GM08714 (cell line): ENCODE measurements at regions not wholly inside any gene's neighbourhood (a gene's known extent, or its start where the extent isn't known, plus 50 kb on each side); places are given as distances from the start of the nearest gene placed in this dataset.

ENCODE experiments used
- H3K4me3 ChIP-seq: fragments of 200-500 bp; sonication (Bioruptor generic); 2 replicates; pipeline ENCODE4 v1.5.1; 2014; ENCODE audit warnings: mild to moderate bottlenecking, low read length, inconsistent platforms
- ZNF274 ChIP-seq: IDR thresholded peaks from 2 replicates; pipeline ENCODE4 v1.6.1; 2012; ENCODE audit warnings: mild to moderate bottlenecking, low read depth, low read length

DNA sequence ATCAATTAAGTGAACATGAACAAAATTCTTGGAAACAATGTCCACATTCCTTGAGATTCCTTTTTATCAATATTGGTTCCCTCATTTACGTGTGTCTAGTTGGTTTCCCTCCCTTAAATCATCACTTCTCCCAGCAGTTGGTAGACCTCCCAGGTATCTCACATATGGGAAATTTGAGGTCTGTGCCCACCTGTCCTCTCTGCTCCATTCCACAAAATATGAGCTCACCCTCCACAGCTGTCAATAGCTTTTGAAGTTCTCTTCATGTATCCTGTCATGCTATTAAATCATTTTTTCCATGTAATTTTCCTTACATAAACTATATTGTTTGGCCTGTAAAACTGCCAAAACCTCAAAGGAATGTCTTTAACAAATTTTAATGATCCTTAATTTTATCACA lies 992.2 kb upstream of the ACVR2A start:
- TF ChIP-seq ZNF274 = no peak
- no peak overlapping the region for H3K4me3 ChIP-seq

DNA sequence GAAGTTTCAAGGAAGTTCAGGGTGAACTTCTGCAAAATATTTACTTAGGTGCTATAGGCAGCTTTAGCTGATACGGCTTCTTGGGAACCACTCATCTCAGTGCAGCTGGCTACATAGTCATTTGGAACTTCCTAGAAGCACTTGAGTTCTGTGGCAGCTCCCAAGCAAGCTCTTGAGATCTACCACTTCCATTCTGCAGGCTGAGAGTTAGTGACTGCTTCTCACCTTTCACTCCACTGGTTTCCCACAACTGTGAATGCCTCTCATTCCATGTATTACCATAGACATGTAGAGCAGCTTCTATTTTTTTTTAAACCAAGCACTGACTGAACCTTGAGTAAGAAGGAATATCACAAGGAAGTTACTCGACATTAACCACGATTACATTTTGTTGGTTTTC lies 994.1 kb upstream of the ACVR2A start:
- TF ChIP-seq ZNF274 = no peak
- no peak overlapping the region for H3K4me3 ChIP-seq

- H3K4me3 ChIP-seq = no peak overlapping the region
- TF ChIP-seq ZNF274 = no peak
Observed at GRCh38 chr2:146847846-146848245, 997.0 kb upstream of the ACVR2A start.

GRCh38 chr2:146844226-146844990 lies 1000.4 kb upstream of the ACVR2A start:
- TF ChIP-seq ZNF274 = no peak
- no peak overlapping the region for H3K4me3 ChIP-seq

GRCh38 chr2:146837857-146838256 lies 1007.0 kb upstream of the ACVR2A start:
- no peak overlapping the region for H3K4me3 ChIP-seq
- no peak for TF ChIP-seq ZNF274

- no peak overlapping the region for H3K4me3 ChIP-seq
- no peak for TF ChIP-seq ZNF274
Observed at GRCh38 chr2:146826388-146826787, 1018.4 kb upstream of the ACVR2A start.

- no peak overlapping the region for H3K4me3 ChIP-seq
- no peak for TF ChIP-seq ZNF274
Observed at GRCh38 chr2:146821836-146822316, 1023.0 kb upstream of the ACVR2A start.

DNA sequence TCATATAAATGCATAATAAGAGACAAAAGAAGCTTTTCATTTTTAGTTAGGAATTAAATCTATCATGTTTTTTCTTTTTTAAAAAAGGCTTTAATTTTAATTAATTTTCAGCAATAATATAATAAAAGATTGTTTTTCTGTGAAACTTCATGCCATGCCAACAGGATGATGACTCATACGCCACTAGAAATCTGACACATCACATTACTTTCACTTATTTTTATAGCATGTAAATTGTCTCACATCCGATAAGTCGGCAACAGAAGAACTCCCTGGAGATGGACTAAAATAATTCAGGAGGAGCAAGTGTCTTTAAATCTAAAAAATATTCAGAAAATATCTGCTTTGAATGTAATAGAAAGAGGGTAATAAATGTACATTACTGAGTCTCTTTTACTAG lies 1024.2 kb upstream of the ACVR2A start:
- no peak overlapping the region for H3K4me3 ChIP-seq
- no peak for TF ChIP-seq ZNF274

GRCh38 chr2:146818122-146818521 lies 1026.7 kb upstream of the ACVR2A start:
- no peak overlapping the region for H3K4me3 ChIP-seq
- TF ChIP-seq ZNF274 = no peak

- H3K4me3 ChIP-seq = no peak overlapping the region
- no peak for TF ChIP-seq ZNF274
Observed at GRCh38 chr2:146817613-146818012, 1027.2 kb upstream of the ACVR2A start.

GRCh38 chr2:146814971-146815370 lies 1029.9 kb upstream of the ACVR2A start:
- H3K4me3 ChIP-seq = no peak overlapping the region
- TF ChIP-seq ZNF274 = no peak

DNA sequence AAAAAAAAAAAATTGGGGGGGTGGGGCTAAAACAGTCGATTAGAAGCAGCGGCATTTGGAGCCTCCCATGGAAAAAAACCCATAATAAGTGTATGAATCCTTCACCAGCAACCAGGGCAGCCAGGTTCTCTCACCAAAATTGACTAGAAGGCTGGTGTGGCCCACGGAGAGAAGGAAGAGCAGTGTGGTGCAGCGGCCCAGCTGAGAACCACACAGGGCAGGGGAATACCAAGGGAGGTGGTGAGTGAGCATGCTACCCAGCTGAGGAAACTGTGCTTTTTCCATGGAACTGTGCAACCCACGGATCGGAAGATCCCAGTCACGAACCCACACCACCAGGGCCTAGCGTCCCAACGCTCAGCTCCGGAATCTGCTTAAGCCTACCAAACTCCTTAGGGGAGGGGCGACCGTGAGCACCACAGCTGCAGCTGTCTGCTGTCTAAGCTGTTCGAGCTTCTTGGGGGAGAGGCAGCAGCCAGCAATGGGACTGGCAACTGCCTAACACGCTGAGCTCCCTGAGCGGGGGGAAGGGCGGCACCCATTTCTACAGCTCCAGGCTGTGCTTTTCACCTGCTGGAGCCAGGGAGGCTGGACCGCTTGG lies 1037.2 kb upstream of the ACVR2A start:
- no peak overlapping the region for H3K4me3 ChIP-seq
- TF ChIP-seq ZNF274 = no peak

DNA sequence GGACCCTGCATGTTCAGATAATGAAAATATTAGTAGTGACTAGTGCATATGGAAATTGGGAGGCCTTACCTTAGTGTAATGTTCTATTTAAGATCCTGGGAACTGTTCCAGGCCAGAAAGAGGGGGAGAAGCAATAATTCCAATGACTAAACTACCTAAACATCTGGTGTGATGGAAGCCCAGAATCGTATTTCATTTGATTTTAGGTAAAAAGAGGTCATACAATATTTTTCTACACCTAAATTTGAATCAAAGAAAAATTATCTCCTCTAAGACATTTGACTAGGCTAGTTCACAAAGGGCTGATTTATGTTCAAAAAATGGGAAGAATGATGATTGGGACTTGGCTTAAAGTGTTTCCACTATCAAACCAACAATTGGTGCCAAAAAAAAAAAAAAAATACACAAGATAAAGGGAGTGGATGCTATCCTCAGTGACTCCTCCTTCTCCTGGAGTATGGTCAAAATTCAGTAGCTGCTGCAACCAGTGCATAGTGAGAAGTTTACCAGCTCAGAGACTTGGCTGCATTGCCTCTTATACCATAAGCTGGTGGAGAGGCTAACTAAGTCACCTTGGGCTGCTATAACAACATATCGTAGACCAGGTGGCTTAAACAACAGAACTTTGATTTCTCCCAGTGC lies 1038.3 kb upstream of the ACVR2A start:
- TF ChIP-seq ZNF274 = no peak
- no peak overlapping the region for H3K4me3 ChIP-seq

- no peak for TF ChIP-seq ZNF274
- H3K4me3 ChIP-seq = no peak overlapping the region
Observed at GRCh38 chr2:146804288-146804687, 1040.5 kb upstream of the ACVR2A start.

- no peak for TF ChIP-seq ZNF274
- H3K4me3 ChIP-seq = no peak overlapping the region
Observed at GRCh38 chr2:146801886-146802285, 1042.9 kb upstream of the ACVR2A start.
